Activated naive CD8-positive, alpha-beta T cell treated with anti-CD3 and anti-CD28 coated beads for 36 hours (primary cell): ENCODE measurements at regions not wholly inside any gene's neighbourhood (a gene's known extent, or its start where the extent isn't known, plus 50 kb on each side); places are given as distances from the start of the nearest gene placed in this dataset.

Experiments used
- DNase-seq: peaks from one replicate; pipeline ENCODE4 v3.0.0; 2021
- H3K27ac Mint-ChIP-seq: one replicate; pipeline ENCODE4 v1.8.0; 2022; ENCODE audit warnings: mild to moderate bottlenecking, moderate library complexity, mixed read lengths
- H3K27me3 Mint-ChIP-seq: one replicate; pipeline ENCODE4 v1.8.0; 2022; ENCODE audit warnings: mild to moderate bottlenecking, mixed read lengths
- H3K36me3 Mint-ChIP-seq: one replicate; pipeline ENCODE4 v1.8.0; 2021; ENCODE audit warnings: mild to moderate bottlenecking, mixed read lengths
- H3K4me1 Mint-ChIP-seq: one replicate; pipeline ENCODE4 v1.8.0; 2021; ENCODE audit warnings: mixed read lengths
- H3K4me3 Mint-ChIP-seq: one replicate; pipeline ENCODE4 v1.8.0; 2022; ENCODE audit warnings: mild to moderate bottlenecking, moderate library complexity, mixed read lengths
- H3K9me3 Mint-ChIP-seq: one replicate; pipeline ENCODE4 v1.8.0; 2022; ENCODE audit warnings: mixed read lengths

DNA sequence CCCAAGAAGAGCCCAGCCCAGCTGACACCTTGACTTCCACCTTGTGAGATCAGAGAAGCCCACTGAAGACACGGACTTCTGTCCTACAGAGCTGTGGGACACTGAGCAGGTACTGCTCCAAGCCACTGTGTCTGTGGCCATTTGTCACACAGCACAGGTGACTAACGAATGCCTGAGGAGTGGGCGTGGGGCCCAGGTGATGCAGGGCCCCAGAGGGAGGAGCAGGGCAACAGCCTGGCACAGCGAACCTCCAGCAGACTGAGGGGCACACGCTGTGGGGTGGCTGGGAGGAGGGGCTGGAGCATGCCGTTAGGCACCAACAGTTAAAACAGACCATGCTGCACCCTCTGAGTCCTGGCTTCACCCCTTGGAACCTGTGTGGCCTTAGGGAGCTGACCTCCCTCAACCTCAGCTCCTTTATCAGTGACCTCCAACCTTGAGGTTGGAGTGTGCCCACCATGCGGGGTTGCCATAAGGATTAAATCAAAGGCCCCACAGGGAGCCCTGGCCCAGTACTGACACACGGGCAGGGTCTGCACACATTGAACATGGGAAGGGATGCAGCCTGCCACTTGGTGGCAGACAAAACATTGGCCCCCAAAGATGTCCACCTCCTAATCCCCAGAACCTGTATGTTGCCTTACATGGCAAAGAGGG, 119.9 kb upstream of the CST7 start:
- no peak for DNase-seq
- no peaks in the 10 kb centered on the region for H3K36me3 Mint-ChIP-seq
- no peaks in the 10 kb centered on the region for H3K9me3 Mint-ChIP-seq
- H3K27me3 Mint-ChIP-seq: no peaks in the 10 kb centered on the region
- H3K4me1 Mint-ChIP-seq: no peaks in the 10 kb centered on the region
- H3K27ac Mint-ChIP-seq: no peak overlapping the region
- no peak overlapping the region for H3K4me3 Mint-ChIP-seq

DNA sequence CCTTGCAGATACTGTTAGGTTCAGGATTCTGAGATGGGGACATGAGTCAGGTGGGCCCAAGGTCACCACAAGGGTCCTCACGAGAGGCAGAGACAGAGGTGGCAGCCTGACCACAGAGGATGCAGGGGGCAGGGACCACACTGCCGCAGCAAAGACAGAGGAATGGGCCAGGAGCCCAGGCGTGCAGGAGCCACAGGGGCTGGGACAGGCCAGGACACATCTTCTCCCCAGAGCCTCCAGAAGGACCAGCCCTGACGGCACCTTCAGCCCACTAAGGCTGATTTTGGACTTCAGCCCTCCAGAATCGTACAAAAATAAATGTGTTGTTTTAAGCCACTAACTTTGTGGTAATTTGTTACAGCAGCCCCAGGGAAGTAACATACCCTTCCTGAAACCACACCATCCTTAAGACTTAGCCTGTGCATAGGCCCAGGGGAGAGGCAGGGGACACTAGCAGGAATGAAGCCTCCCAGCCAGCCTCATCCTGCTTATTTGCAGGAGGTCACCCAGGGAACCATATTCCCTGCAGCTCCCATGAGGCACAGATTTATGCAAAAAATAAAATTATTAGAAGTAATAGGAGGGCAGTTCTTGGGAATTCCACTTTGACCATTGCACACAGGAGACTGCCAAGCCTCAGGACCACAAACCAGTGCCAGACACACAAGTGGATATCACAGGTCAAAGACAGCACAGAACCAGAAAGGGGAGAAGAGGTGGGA, 119.3 kb upstream of the CST7 start:
- Mint-ChIP-seq H3K27ac (no peak overlapping the region), H3K9me3 (no peaks in the 10 kb centered on the region), H3K4me1 (no peaks in the 10 kb centered on the region), H3K27me3 (no peaks in the 10 kb centered on the region), H3K36me3 (no peaks in the 10 kb centered on the region), H3K4me3 (no peak overlapping the region)
- DNase-seq: no peak

DNA sequence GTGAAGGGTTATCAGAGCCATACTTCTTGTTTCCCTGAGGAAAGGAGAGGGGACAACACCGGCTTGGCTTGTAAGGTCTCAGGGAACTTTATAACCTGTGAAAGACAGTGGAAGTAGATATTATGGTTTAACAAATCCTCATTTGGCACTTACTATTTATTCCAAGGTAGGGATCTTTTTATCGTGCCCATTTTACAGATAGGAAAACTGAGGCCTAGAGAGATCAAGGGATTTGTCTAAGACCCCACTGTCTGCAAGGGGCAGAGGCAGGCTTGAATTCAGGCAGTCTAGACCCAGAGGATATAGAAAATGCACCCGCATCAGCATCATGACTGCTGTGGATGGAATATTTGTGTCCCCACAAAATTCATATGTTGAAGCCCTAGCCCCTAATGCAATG, 118.4 kb upstream of the CST7 start:
- Mint-ChIP-seq H3K4me1 (no peaks in the 10 kb centered on the region), H3K27me3 (no peaks in the 10 kb centered on the region), H3K27ac (no peak overlapping the region), H3K4me3 (no peak overlapping the region), H3K9me3 (no peaks in the 10 kb centered on the region), H3K36me3 (no peaks in the 10 kb centered on the region)
- DNase-seq: no peak

DNA sequence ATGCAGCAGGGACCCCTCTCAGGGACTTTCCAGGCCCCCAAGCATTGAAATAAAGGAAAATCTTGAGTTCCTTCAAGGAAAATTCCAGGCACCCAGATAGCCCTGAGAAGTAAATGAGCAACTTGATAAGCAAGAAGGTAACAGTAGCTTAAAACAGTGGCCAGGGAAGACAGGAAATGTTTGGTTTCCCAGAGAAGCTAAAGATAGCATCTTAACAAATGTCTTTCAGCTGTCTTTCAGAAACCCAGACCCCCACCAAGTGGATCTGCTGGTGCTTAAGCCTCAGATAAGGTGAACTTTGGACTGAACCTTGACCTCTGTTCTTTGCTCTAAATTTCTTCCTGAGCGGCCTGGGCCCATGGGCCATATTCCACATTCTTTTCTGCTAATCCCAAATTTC, 117.8 kb upstream of the CST7 start:
- Mint-ChIP-seq H3K27me3 (no peaks in the 10 kb centered on the region), H3K4me3 (no peak overlapping the region), H3K27ac (no peak overlapping the region), H3K9me3 (no peaks in the 10 kb centered on the region), H3K4me1 (no peaks in the 10 kb centered on the region), H3K36me3 (no peaks in the 10 kb centered on the region)
- DNase-seq: no peak

DNA sequence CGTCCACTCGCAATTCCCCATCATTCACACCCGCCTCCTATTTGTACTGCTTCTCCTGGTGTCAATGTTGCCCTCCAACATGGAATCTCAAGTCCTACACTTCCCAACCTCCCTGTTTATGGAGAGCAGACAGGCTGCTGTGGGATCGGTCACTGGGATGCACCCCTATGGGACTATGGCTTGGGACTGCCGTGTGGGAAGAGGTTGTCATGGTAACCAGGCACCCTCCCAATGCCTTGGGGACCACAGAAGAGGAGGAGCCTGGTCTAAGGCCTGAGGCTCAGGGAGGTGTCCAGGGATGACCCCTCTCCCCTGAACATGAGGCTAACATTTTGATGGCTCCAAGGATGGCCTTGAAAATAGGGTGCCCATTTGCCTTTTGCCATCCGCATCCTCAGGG, 116.6 kb upstream of the CST7 start:
- Mint-ChIP-seq H3K27me3 (no peaks in the 10 kb centered on the region), H3K9me3 (no peaks in the 10 kb centered on the region), H3K4me1 (no peaks in the 10 kb centered on the region), H3K27ac (no peak overlapping the region), H3K36me3 (no peaks in the 10 kb centered on the region), H3K4me3 (no peak overlapping the region)
- no peak for DNase-seq

DNA sequence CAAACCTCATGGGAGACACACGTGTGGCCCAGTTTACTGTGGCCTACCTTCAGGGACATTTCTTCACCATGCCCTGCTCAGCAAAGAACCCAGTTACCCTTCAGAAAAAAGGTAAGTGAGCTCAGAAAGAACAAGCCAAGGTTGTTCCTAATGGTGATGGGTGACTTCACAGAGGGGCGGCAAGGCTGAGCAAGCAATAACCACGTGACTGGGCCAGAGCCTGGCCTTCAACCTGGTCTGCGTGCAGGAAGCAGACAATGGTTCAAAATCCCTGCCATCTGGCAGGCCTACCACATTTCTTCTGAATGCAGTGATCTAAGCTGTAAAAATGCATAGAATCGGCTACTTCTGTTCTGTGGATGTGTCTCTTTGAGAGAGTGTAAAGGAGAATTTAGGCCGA, 115.5 kb upstream of the CST7 start:
- no peak for DNase-seq
- Mint-ChIP-seq H3K27me3 (no peaks in the 10 kb centered on the region), H3K9me3 (no peaks in the 10 kb centered on the region), H3K36me3 (no peaks in the 10 kb centered on the region), H3K4me1 (no peaks in the 10 kb centered on the region), H3K4me3 (no peak overlapping the region), H3K27ac (no peak overlapping the region)

DNA sequence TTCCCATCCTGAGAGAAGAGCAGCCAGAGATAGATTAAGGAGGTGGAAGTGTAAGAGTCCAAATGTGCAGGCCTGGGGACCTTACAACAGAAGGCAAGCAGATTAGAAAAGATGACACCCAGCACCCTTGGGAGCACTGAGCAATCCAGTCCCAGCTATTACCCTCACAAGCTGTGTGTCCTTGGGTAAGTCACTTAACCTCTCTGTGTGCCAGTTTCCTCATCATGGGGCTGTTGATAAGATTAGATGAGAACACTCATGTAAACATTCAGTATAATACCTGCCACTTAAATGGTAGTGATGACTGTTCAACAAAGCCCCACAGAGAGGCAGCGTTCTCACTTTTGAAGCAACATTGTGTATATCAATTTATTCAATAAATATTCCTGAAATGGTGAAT, 114.8 kb upstream of the CST7 start:
- no peak for DNase-seq
- Mint-ChIP-seq H3K27ac (no peak overlapping the region), H3K36me3 (no peaks in the 10 kb centered on the region), H3K4me3 (no peak overlapping the region), H3K9me3 (no peaks in the 10 kb centered on the region), H3K4me1 (no peaks in the 10 kb centered on the region), H3K27me3 (no peaks in the 10 kb centered on the region)

DNA sequence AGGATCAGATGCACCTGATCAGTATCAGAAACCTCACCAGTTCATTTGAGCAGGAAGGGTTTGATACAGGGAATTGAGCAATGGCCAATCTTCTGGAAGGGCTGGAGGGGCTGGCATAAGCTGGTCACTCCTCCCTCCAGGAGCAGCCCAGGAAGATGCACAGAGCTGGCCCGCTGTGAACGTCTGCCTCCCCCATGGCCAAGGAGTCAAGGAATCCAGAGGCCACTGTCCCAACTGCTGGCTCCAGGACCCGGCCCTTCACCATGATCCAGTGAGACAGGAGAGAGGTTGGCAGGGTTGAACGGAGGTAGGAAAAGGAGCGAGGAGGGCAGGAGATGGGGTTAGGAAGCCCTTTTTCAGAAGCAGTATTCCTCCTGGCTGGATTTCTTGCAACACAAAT, 113.9 kb upstream of the CST7 start:
- Mint-ChIP-seq H3K9me3 (no peaks in the 10 kb centered on the region), H3K27me3 (no peaks in the 10 kb centered on the region), H3K4me1 (no peaks in the 10 kb centered on the region), H3K27ac (no peak overlapping the region), H3K4me3 (no peak overlapping the region), H3K36me3 (no peaks in the 10 kb centered on the region)
- no peak for DNase-seq

DNA sequence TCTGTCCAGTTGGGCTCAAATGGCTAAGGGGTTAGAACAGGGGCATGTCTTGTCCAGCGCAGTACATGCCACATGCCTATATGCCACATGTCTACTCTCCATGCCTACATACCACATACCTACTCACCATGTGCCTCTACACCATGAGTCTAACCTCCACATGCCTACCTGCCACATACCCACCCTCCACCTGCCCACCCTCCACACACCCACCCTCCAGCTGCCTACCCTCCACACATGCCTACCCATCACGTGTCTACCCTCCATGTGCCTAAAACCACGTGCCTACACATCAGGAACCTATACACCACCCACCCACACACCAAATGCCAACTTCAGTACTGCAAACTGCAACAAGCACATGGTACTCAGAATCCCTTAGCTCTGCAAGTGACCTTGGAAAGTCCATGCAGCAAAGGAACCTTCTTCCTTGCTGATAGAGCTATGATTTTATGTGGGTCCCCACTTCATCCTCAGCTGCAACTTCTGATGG, 113.0 kb upstream of the CST7 start:
- Mint-ChIP-seq H3K4me3 (no peak overlapping the region), H3K9me3 (no peaks in the 10 kb centered on the region), H3K27ac (no peak overlapping the region), H3K36me3 (no peaks in the 10 kb centered on the region), H3K27me3 (no peaks in the 10 kb centered on the region), H3K4me1 (no peaks in the 10 kb centered on the region)
- DNase-seq: no peak

DNA sequence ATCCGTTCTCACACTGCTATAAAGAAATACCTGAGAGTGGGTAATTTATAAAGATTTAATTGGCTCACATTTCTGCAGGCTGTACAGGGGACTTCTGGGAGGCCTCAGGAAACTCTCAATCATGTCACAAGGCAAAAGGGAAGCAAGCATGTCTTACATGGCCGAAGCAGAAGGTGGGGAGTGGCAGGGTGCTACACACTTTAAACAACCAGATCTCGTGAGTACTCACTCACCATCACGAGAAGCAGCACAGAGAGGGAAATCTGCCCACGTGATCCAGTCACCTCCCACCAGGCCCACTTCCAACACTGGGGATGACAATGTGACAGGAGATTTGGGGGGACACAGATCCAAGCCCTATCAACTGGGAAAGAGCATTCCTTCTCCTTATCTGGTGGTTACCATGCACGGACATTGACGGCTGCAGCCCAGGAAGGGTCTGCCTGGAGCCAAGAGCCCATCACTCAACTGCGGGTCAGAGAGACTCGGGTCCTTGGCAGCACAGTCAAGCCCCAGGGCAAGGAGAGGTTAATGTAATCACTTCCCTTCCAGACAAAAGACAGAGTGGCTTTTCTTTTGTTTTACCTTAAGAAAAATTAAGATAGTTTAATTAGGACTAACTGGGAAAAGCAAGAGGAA, 112.3 kb upstream of the CST7 start:
- Mint-ChIP-seq H3K9me3 (no peaks in the 10 kb centered on the region), H3K4me3 (no peak overlapping the region), H3K36me3 (no peaks in the 10 kb centered on the region), H3K27ac (no peak overlapping the region), H3K27me3 (no peaks in the 10 kb centered on the region), H3K4me1 (no peaks in the 10 kb centered on the region)
- no peak for DNase-seq

DNA sequence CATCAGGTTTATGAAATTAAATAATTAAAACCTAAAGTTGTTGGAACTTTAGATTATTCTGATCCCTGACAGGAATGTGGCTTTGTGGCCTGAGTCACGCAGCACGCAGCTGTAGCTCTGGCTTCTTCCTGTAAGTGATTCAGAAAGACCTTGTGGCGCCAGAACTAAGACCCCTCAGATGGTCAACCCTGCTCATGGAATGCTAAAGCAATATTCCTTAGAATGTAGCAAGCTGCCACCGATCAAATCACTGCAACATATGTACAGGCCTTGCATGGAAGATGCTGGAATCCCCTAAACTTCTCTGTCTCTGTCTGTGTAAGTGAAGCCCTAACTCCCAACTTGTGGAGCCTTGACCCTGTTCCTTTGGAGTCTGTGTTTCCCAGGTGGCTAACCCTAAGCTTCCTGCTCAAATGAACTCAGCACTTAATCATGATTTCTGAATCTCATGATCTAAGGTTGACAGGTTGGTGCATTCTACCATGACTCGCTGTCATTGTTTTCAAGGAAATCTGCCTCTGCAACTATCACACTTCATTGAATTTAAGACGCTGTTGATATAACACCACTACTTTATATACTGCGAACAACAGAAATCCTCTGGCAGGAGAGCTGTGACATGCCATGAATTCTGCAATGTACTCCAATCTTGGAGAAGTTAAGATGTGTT, 111.2 kb upstream of the CST7 start:
- no peaks in the 10 kb centered on the region for H3K9me3 Mint-ChIP-seq
- H3K4me3 Mint-ChIP-seq: no peak overlapping the region
- no peaks in the 10 kb centered on the region for H3K4me1 Mint-ChIP-seq
- H3K27me3 Mint-ChIP-seq: no peaks in the 10 kb centered on the region
- no peak for DNase-seq
- H3K27ac Mint-ChIP-seq: no peak overlapping the region
- no peaks in the 10 kb centered on the region for H3K36me3 Mint-ChIP-seq

DNA sequence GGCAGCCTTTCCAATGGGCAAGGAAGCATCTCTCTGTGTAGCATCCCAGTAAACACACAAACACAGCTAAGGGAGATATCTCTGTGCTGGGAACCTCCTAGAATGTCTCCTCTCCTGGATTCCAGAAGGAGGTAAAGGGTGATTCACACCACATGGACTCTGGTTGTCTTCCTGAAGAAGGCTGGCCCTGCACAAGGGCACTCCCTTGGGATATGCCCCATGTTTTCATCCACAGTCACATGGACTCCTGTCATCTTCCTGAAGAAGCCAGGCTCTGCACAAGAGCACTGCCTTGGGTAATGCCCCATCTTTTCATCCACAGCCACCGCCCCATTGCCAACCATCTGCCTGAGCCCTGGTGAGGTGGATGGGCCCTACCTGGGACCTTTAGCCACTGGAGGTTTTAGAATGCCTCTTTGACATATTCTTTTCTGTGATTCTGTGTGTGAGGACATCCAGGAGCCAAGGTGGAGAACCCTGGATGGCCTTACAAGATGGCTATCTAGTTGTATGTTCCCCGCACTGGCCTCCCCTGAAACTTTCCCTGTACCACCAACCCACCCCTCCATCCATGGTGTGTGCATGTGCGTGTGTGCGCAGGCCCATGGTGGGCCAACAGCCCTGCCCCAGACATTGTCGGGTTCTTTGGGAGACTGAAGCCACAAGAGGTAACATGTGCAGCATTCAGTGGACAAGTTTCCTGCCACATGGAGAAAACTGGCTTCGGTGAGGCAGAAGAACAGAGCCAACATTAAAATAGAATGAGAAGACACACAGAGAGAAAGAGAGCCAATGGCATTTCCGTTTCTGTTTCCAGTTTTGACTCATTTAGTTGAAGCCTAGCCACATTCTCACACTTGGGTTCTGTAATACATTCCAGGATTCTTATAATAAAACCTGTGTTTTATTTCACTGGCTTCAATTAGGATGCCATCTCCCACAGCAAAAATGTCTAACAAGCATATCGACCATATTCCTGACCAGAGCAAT, 110.2 kb upstream of the CST7 start:
- no peak for DNase-seq
- Mint-ChIP-seq H3K27ac (no peak overlapping the region), H3K36me3 (no peaks in the 10 kb centered on the region), H3K4me1 (peaks cover 2% of the 10 kb centered on the region), H3K9me3 (no peaks in the 10 kb centered on the region), H3K27me3 (no peaks in the 10 kb centered on the region), H3K4me3 (no peak overlapping the region)

DNA sequence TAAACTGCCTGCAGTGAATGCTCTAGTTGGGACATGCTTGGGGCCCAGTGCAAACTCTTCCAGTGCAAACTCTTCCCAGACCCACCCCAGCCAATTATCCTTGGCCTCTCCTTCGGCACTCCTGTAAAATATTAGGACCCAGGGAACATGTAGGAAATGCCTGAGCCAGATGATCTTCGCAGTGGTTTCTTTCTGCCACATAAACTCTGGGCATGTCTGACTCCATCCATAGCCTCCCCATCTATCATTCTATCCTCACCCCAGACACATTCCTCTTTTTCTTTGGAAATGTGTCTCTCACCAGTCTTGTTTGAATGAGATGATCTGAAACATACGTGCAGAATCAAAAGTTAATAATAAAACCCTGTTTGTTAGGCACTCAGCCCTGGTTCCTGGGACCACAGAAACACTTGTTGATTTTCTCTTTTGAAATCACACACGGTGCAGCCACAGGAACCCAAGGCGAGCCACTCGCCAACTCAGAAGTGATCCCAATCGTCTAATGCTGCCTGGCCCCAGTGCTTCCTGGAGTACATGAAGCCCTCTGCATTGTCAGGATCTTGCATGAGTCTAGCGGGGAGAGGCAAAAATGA, 108.9 kb upstream of the CST7 start:
- Mint-ChIP-seq H3K36me3 (no peaks in the 10 kb centered on the region), H3K4me3 (no peak overlapping the region), H3K27ac (no peak overlapping the region), H3K4me1 (peaks cover 2% of the 10 kb centered on the region), H3K27me3 (no peaks in the 10 kb centered on the region), H3K9me3 (no peaks in the 10 kb centered on the region)
- DNase-seq: no peak

DNA sequence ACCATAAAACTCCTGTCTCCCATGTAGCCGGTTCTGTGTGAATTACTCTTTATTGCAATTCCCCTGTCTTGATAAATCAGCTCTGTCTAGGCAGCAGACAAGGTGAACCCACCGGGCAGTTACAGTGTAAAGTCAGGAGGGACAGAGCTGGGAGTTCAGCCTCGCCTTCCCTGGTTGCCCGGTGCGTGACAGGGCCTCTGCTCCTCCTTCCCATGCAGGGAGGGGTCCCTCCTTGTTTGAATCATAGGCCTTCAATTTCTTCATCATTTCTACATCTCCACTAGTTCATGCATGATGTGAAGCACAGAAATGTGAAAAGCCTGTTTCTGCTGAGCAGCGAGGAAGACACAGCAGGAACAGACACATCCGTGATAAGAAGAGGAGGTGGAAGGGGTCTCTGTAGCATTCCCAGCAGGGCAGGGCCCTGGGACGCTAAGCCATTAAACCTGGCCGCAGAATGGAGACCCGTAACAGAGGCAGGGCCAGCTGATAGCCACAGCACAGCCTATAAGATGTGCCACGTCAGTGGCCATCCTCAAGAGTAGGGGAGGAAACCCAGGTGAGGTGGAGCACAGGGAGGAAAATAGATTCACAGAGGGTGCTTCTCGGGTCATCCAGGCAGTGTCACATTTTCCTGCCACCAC, 106.7 kb upstream of the CST7 start:
- Mint-ChIP-seq H3K27me3 (no peaks in the 10 kb centered on the region), H3K4me1 (peaks cover 2% of the 10 kb centered on the region), H3K4me3 (no peak overlapping the region), H3K9me3 (peaks cover 9% of the 10 kb centered on the region), H3K27ac (no peak overlapping the region), H3K36me3 (no peaks in the 10 kb centered on the region)
- no peak for DNase-seq
